ENCODE measurements at regions not wholly inside any gene's neighbourhood (a gene's known extent, or its start where the extent isn't known, plus 50 kb on each side); places are given as distances from the start of the nearest gene placed in this dataset.

DNA sequence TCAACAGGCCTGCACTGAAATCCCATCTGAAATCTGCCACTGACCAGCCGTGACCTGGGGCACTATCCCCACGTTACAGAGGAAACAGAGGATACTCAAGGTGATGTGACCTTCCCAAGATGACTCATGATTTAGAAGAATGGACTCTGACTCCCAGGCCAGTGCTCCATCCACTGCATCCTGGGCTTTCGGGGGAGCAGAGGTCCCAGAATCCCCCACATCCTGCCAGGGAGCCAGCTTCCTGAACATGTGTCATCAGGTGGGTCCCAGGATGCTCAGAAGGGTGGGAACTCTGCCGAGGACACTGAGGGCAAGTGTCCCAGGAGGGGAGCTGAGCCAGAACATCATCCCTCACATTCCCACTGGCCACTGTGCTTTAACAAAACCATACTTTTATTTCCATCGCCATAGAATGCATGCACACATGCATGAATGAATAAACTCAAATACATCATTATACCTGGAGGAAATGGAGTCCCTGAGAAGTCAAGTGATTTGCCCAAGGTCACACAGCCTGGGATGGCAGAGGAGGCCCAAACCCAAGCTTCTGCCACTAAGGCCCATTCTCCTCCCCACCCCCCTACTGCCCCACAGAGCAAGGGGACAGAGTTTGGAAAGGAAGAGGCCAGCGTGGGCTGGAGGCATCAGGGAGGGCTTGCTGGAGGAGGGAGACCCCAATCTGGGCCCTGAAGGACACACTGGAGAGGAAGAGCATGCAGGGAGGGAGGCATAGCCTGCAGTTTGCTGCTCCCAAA is 189.4 kb downstream of the MATN1 start:
- DNase-seq (no peak), ATAC-seq (no peak)
- no peak overlapping the region for H3K4me3 ChIP-seq
- H3K4me1 ChIP-seq (ENCODE audit: low read depth): peaks cover 3% of the 10 kb centered on the region
- TF ChIP-seq, protein P1, sequence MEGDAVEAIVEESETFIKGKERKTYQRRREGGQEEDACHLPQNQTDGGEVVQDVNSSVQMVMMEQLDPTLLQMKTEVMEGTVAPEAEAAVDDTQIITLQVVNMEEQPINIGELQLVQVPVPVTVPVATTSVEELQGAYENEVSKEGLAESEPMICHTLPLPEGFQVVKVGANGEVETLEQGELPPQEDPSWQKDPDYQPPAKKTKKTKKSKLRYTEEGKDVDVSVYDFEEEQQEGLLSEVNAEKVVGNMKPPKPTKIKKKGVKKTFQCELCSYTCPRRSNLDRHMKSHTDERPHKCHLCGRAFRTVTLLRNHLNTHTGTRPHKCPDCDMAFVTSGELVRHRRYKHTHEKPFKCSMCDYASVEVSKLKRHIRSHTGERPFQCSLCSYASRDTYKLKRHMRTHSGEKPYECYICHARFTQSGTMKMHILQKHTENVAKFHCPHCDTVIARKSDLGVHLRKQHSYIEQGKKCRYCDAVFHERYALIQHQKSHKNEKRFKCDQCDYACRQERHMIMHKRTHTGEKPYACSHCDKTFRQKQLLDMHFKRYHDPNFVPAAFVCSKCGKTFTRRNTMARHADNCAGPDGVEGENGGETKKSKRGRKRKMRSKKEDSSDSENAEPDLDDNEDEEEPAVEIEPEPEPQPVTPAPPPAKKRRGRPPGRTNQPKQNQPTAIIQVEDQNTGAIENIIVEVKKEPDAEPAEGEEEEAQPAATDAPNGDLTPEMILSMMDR (IDR thresholded peaks at IDR 0.05): no peak
- H3K36me3 ChIP-seq (ENCODE audit: low read depth): no peaks in the 10 kb centered on the region
- no peaks in the 10 kb centered on the region for H3K9me3 ChIP-seq
- intact Hi-C loops (cut with DNase I, micrococcal nuclease): no loop called here

DNA sequence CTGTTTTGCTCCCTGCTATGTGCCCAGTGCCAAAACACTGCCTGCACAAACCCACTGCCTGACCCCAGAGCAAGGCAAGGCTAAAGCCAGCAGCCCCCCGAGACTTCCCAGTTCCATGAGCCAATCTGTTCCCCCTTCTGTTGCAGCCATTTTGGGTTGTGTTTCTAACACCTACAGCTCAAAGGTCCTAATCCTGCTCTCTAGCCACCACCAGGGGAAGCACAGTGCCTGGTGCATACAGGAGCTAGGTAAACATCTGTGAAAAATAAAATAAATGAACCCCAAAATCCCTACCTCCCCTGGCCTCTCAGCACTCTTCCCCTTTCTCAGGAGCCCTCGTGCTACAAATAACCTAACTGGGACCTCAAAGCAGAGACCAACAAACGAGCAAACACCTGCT is 190.2 kb downstream of the MATN1 start:
- intact Hi-C loops (cut with DNase I, micrococcal nuclease): no loop called here
- no peak overlapping the region for H3K4me3 ChIP-seq
- ATAC-seq (no peak), DNase-seq (no peak)
- TF ChIP-seq, protein P1 (IDR thresholded peaks at IDR 0.05): no peak
- H3K9me3 ChIP-seq: no peaks in the 10 kb centered on the region
- H3K36me3 ChIP-seq (ENCODE audit: low read depth): no peaks in the 10 kb centered on the region
- H3K4me1 ChIP-seq (ENCODE audit: low read depth): peaks cover 3% of the 10 kb centered on the region

DNA sequence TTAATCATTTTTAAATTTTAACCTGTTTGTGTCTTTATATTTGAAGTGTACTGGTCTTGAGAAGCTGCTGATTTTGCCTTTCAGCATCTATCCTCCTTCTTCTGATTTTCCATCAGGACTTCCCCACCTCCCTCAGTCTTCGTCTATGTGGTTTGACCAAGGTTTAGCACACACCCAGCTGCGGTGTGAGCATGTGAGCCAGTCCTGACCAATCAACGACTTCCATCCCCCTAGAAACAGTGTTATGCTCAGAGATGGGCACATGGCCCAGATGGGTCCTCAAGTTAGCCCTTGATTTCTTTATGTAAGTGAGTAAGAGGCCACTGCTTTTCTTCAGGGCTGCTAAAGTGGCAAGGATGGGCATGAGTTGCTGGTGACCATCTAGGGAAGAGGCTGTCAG is 190.8 kb downstream of the MATN1 start:
- intact Hi-C loops (cut with DNase I, micrococcal nuclease): no loop called here
- ATAC-seq (no peak), DNase-seq (no peak)
- H3K9me3 ChIP-seq: no peaks in the 10 kb centered on the region
- no peak overlapping the region for H3K4me3 ChIP-seq
- H3K4me1 ChIP-seq (ENCODE audit: low read depth): peaks cover 3% of the 10 kb centered on the region
- no peaks in the 10 kb centered on the region for H3K36me3 ChIP-seq (ENCODE audit: low read depth)
- TF ChIP-seq, protein P1 (IDR thresholded peaks at IDR 0.05): no peak

DNA sequence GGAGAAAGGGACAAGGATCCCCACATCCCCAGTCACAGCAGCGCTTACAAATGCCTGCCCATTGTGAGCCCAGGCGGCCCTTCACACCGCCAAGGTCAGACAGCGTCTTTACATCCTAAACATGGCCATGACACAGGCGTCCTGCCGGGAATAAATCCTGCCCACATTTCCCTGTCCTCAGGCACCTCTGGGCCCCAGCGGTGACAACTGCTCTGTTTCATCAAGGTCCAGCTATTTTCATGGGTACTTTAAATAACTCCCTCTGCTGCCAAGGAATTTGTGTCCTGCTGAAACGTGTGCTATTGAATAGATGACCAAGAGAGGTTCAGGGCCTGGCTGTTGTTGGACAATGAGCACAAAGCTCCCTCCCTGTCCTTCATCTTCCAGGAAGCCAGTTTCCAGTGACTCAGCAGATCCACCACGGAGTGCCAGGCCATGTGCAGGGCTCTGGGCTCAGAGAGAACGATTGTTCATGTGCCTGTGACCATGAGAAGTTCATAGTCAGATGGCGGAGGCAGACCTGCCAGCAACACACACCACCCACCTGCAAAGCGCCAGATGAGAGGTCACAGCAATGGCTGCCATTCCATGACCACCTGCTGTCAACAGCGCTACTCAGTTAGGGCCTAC is 195.8 kb downstream of the MATN1 start:
- ATAC-seq: no peak
- peaks cover 3% of the 10 kb centered on the region for H3K4me1 ChIP-seq (ENCODE audit: low read depth)
- intact Hi-C loops (cut with DNase I, micrococcal nuclease): no loop called here
- DNase-seq: no peak
- no peak overlapping the region for H3K4me3 ChIP-seq
- no peaks in the 10 kb centered on the region for H3K9me3 ChIP-seq
- TF ChIP-seq, protein P1 (IDR thresholded peaks at IDR 0.05): no peak
- no peaks in the 10 kb centered on the region for H3K36me3 ChIP-seq (ENCODE audit: low read depth)

DNA sequence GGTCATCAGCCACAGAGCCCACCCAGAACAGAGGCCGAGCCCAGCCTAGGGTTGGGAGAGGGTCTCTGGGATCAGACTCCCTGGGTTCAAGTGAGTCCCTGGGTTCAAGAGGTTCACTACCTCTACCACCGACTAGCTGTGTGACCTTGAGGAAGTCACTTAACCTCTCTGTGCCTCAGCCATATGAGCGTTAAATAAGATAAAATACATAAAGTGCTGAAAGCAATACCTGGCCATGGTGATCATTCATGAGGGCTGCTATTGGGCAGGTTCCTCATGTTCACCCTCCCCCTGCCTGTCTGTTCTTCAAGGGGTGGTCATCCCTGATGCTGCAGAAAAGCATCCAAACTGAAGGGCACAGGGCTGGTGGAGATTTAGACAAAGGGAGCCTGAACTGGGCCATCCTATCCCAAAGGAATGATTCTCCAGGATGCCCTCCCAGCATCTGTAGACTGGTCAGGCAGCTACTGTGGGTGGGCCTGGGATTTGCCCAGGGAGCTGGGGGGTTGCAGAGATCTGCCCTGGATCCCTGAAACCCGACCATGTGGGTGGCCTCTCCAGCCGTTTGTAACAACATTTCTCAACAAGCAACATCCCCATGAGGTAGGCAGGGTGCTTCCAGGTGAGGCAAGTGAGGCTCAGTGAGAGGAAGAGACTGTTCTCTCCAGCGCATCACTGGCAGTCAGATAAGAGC is 196.6 kb downstream of the MATN1 start:
- no peak for DNase-seq
- H3K4me1 ChIP-seq (ENCODE audit: low read depth): peaks cover 3% of the 10 kb centered on the region
- TF ChIP-seq, protein P1 (IDR thresholded peaks at IDR 0.05): no peak
- no peaks in the 10 kb centered on the region for H3K36me3 ChIP-seq (ENCODE audit: low read depth)
- no peak overlapping the region for H3K4me3 ChIP-seq
- no peak for ATAC-seq
- no peaks in the 10 kb centered on the region for H3K9me3 ChIP-seq
- intact Hi-C loops (cut with DNase I, micrococcal nuclease): no loop called here

Measured in mucosa of descending colon (tissue), 3 donors.